SKM-1 (cell line): ENCODE measurements at regions not wholly inside any gene's neighbourhood (a gene's known extent, or its start where the extent isn't known, plus 50 kb on each side); places are given as distances from the start of the nearest gene placed in this dataset.
"Not testable (repeated sequence)": the region's sequence is repeated elsewhere in the genome, so short reads cannot be mapped to it uniquely, and the experiment has no call there.

Experiments
- DNase-seq: peaks from one replicate; lab custom pipeline; 2025; ENCODE audit not compliant: unreplicated experiment; lab: John Stamatoyannopoulos, UW

- no peak for DNase-seq
These were observed 106.0 kb downstream of the MEX3B start for GRCh38 chr15:81939604-81940440.

- no peak for DNase-seq
These were observed 108.6 kb downstream of the MEX3B start for GRCh38 chr15:81937189-81937588.

GRCh38 chr15:81930582-81931369 lies 115.0 kb downstream of the MEX3B start:
- DNase-seq: no peak

- no peak for DNase-seq
These were observed 116.3 kb downstream of the MEX3B start for GRCh38 chr15:81929557-81929956.

- no peak for DNase-seq
These were observed 118.8 kb downstream of the MEX3B start for GRCh38 chr15:81926981-81927380.

GRCh38 chr15:81924729-81925128 lies 121.1 kb downstream of the MEX3B start:
- no peak for DNase-seq

- DNase-seq: no peak
These were observed 122.1 kb downstream of the MEX3B start for GRCh38 chr15:81923561-81924350.

GRCh38 chr15:81922143-81922542 lies 123.7 kb downstream of the MEX3B start:
- DNase-seq: no peak

- DNase-seq: no peak
These were observed 124.7 kb downstream of the MEX3B start for GRCh38 chr15:81921163-81921562.

- DNase-seq: not testable (repeated sequence)
These were observed 127.1 kb downstream of the MEX3B start for GRCh38 chr15:81918767-81919166.

GRCh38 chr15:81916451-81916850 lies 129.4 kb downstream of the MEX3B start:
- no peak for DNase-seq

- no peak for DNase-seq
These were observed 129.8 kb downstream of the MEX3B start for GRCh38 chr15:81915990-81916389.

GRCh38 chr15:81914734-81915256 lies 131.0 kb downstream of the MEX3B start:
- DNase-seq: no peak

GRCh38 chr15:81914333-81914732 lies 131.5 kb downstream of the MEX3B start:
- no peak for DNase-seq

- no peak for DNase-seq
These were observed 134.5 kb downstream of the MEX3B start for GRCh38 chr15:81911022-81911971.

GRCh38 chr15:81910355-81911021 lies 135.3 kb downstream of the MEX3B start:
- no peak for DNase-seq

GRCh38 chr15:81909011-81909358 lies 136.8 kb downstream of the MEX3B start:
- DNase-seq: no peak

GRCh38 chr15:81908111-81908510 lies 137.7 kb downstream of the MEX3B start:
- no peak for DNase-seq

GRCh38 chr15:81907521-81907920 lies 138.3 kb downstream of the MEX3B start:
- DNase-seq: no peak

GRCh38 chr15:81905889-81906288 lies 139.9 kb downstream of the MEX3B start:
- DNase-seq: no peak
